Immature natural killer cell (primary cell): ENCODE measurements at regions not wholly inside any gene's neighbourhood (a gene's known extent, or its start where the extent isn't known, plus 50 kb on each side); places are given as distances from the start of the nearest gene placed in this dataset.

Source experiments
- DNase-seq, 3 donors: peaks; one replicate each; pipeline ENCODE4 v3.0.0; 2022; ENCODE audit warnings: mixed read lengths in 1 of 3
- H3K27ac Mint-ChIP-seq, 6 donors: one replicate each; pipeline ENCODE4 v1.8.0; 2020; ENCODE audit warnings: mixed read lengths in 6 of 6, mild to moderate bottlenecking in 5 of 6, inconsistent platforms in 4 of 6, moderate library complexity in 3 of 6
- H3K27me3 Mint-ChIP-seq, 3 donors: one replicate each; pipeline ENCODE4 v1.8.0; 2020 to 2021; ENCODE audit warnings: low read depth in 3 of 3, mild to moderate bottlenecking in 3 of 3, mixed read lengths in 3 of 3, moderate library complexity in 3 of 3, inconsistent platforms in 1 of 3
- H3K36me3 Mint-ChIP-seq, 3 donors: one replicate each; pipeline ENCODE4 v1.8.0; 2020; ENCODE audit warnings: mixed read lengths in 3 of 3, inconsistent platforms in 2 of 3, mild to moderate bottlenecking in 2 of 3
- H3K4me1 Mint-ChIP-seq, 2 donors: one replicate each; pipeline ENCODE4 v1.8.0; 2020; ENCODE audit warnings: inconsistent platforms in 2 of 2, mild to moderate bottlenecking in 2 of 2, mixed read lengths in 2 of 2, moderate library complexity in 1 of 2
- H3K4me3 Mint-ChIP-seq, 5 donors: one replicate each; pipeline ENCODE4 v1.8.0; 2020; ENCODE audit warnings: mild to moderate bottlenecking in 5 of 5, mixed read lengths in 5 of 5, inconsistent platforms in 3 of 5, moderate library complexity in 3 of 5
- H3K9me3 Mint-ChIP-seq, 6 donors: one replicate each; pipeline ENCODE4 v1.8.0; 2020; ENCODE audit warnings: mild to moderate bottlenecking in 6 of 6, mixed read lengths in 6 of 6, inconsistent platforms in 4 of 6, moderate library complexity in 3 of 6

DNA sequence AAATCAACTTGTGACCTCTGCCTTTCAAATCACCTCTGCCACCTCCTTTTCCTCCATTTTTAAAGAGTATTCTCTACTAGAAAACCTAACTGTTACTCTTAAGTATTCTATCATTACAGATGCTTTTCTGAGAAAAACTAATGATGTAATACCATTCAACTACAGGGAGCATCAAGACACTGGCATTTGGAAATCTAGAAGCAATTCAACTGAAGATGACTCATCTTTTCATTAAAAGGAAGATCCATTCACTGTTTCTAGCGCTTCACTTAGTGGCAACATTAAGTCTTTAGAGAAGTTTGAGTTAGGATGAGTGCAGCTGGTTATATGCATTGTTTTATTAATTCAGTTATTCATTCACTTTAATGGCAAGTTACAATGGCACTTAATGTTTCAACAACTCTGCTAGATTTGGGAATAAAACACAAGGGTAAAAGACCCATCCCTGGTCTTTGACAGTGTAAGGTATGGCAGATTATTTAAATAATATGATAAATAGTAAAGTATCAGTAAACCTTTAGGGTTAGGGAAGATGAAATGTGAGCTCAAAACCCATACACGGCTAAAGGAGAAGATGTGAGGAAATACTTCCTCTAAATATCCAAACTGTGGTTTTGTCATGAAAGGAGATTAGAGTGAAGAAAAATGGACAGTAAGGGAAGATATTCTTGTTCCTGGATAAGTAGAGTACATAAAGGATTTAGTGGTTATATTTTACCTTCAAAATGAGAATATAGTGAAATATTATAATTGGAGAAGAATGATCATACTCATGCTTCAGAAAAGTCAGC lies 61.7 kb downstream of the KCNJ2 start:
- Mint-ChIP-seq H3K27me3 (peaks cover 0 to 2% (median 0%) of the 10 kb centered on the region in 3 donors), H3K36me3 (no peaks in the 10 kb centered on the region), H3K4me3 (no peak overlapping the region), H3K9me3 (peaks cover 0 to 31% (median 3%) of the 10 kb centered on the region in 6 donors), H3K4me1 (no peaks in the 10 kb centered on the region), H3K27ac (no peak overlapping the region)
- no peak for DNase-seq

DNA sequence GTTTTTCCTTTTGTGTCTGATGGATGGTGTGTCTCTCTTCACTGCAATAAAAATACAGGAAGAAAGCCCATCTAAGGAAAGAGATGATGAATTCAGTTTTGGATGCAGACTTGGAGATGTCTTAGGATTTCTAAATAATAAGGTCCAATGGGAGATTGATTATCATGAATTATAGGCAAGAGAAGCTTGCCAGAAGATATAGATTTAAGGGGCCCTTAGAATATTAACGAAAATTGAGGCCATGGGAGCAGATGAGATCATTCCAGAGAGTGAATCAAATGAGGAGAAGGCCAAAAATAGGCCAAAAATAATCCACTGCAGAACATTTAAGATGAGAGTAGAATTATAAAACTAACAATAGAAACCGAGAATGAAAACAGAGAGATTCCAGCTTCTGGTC lies 63.1 kb downstream of the KCNJ2 start:
- Mint-ChIP-seq H3K9me3 (peaks cover 3 to 30% (median 6%) of the 10 kb centered on the region in 6 donors), H3K4me1 (no peaks in the 10 kb centered on the region), H3K27ac (no peak overlapping the region), H3K27me3 (peaks cover 0 to 2% (median 0%) of the 10 kb centered on the region in 3 donors), H3K4me3 (no peak overlapping the region), H3K36me3 (no peaks in the 10 kb centered on the region)
- no peak for DNase-seq

DNA sequence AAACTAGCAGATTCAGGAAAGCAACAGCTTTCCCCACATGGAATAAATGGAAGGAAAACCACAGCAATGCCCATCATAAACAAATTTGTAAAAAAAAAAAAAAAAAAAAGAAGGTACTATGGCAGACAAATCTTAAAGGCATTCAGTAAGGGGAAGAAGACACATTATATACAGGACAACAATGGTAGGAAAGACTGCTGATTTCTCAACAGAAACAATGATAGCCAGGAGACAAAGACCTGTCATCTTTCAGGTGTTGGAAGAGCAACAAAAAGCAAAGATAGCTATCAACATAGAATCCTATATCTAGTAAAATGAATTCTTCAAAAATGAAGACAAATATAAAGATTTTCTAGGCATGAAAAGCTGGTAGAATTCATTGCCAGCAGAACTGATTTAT lies 65.9 kb downstream of the KCNJ2 start:
- Mint-ChIP-seq H3K4me3 (no peak overlapping the region), H3K4me1 (no peaks in the 10 kb centered on the region), H3K36me3 (no peaks in the 10 kb centered on the region), H3K9me3 (peaks cover 0 to 30% (median 6%) of the 10 kb centered on the region in 6 donors), H3K27me3 (peaks cover 0 to 2% (median 0%) of the 10 kb centered on the region in 3 donors), H3K27ac (no peak overlapping the region)
- no peak for DNase-seq

DNA sequence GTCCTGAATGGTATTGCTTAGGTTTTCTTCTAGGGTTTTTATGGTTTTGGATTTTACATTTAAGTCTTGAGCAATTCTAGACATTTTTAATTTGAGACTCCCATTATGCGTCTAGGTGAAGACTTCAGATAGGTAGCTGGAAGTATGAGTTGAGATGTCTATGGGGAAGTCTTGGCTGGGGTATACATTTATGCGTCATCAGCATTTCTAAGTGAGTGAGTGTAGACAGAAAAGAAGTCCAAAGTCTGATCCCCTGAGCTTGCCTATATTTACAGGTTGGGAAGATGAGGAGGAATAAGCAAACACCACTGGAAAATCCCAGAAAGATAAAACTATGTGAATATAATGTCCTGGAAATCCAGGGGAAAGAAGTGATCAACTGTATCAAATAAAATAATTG lies 68.9 kb downstream of the KCNJ2 start:
- H3K4me1 Mint-ChIP-seq, result no peaks in the 10 kb centered on the region
- H3K36me3 Mint-ChIP-seq, result no peaks in the 10 kb centered on the region
- no peak overlapping the region for H3K4me3 Mint-ChIP-seq
- no peak for DNase-seq
- peaks cover 0 to 15% (median 6%) of the 10 kb centered on the region in 6 donors for H3K9me3 Mint-ChIP-seq
- no peak overlapping the region for H3K27ac Mint-ChIP-seq
- no peaks in the 10 kb centered on the region for H3K27me3 Mint-ChIP-seq

DNA sequence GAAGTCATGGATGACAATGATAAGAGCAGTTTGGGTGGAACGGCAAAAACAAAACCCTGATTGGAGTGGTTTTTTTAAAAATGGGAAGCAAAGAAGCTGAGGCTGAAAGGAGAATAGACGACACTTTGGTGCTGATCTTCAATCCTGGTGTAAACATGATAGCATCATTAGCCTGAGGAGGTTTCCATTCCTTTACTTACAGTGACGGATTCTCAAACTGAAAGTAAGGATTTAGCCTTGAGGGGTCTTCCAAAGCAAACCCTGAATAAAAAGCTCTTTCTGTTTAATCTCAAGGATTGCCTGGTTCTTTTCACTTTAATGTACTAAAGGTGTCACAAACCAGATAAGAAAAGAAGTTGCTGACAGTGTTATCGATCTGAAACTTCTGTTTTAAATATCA lies 69.3 kb downstream of the KCNJ2 start:
- no peaks in the 10 kb centered on the region for H3K36me3 Mint-ChIP-seq
- H3K9me3 Mint-ChIP-seq, result peaks cover 0 to 17% (median 6%) of the 10 kb centered on the region in 6 donors
- no peaks in the 10 kb centered on the region for H3K4me1 Mint-ChIP-seq
- no peak overlapping the region for H3K27ac Mint-ChIP-seq
- DNase-seq, result no peak
- H3K4me3 Mint-ChIP-seq, result no peak overlapping the region
- no peaks in the 10 kb centered on the region for H3K27me3 Mint-ChIP-seq

DNA sequence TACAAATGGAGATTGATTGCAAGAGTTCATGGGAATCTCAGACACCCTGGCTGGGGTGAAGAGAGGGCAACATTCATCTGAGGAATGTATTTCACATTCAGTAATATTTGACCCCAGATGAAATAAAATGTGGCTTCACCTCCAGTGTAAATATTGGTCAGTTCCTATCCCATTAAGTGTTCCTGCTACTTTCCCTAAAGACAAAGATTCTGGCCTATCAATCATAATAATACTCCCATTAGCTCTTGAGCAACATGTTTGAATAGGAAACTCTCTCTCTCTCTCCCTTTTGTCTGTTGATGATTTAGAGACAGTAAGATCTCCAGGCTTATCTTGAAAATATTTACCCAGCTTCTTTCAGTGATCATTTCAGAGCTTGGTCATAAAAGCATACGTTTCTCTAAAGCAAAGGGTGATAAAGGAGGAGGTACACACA lies 70.1 kb downstream of the KCNJ2 start:
- Mint-ChIP-seq H3K36me3 (no peaks in the 10 kb centered on the region), H3K4me3 (no peak overlapping the region), H3K9me3 (peaks cover 0 to 19% (median 5%) of the 10 kb centered on the region in 6 donors), H3K27me3 (no peaks in the 10 kb centered on the region), H3K27ac (no peak overlapping the region), H3K4me1 (no peaks in the 10 kb centered on the region)
- DNase-seq, result no peak

DNA sequence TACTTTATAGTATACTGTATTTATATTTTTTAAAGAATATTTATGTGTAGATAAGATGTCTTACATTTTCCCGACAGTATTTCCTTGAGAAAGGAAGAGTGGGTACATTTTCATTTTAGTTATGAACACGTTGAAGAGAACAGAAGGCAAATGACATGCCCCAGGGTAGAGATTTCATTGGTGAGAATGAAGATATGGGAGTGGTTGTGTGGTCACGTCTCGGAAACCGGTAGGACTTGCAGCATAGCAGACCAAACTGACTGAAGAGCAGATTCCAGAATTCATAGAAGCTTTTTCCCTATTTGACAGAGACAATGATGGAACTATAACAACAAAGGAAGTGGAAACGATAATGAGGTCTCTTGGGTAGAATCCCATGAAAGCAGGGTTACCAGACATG lies 71.7 kb downstream of the KCNJ2 start:
- Mint-ChIP-seq H3K9me3 (peaks cover 0 to 19% (median 5%) of the 10 kb centered on the region in 6 donors), H3K27me3 (no peaks in the 10 kb centered on the region), H3K4me1 (no peaks in the 10 kb centered on the region), H3K27ac (no peak overlapping the region), H3K4me3 (no peak overlapping the region), H3K36me3 (no peaks in the 10 kb centered on the region)
- DNase-seq, result no peak

DNA sequence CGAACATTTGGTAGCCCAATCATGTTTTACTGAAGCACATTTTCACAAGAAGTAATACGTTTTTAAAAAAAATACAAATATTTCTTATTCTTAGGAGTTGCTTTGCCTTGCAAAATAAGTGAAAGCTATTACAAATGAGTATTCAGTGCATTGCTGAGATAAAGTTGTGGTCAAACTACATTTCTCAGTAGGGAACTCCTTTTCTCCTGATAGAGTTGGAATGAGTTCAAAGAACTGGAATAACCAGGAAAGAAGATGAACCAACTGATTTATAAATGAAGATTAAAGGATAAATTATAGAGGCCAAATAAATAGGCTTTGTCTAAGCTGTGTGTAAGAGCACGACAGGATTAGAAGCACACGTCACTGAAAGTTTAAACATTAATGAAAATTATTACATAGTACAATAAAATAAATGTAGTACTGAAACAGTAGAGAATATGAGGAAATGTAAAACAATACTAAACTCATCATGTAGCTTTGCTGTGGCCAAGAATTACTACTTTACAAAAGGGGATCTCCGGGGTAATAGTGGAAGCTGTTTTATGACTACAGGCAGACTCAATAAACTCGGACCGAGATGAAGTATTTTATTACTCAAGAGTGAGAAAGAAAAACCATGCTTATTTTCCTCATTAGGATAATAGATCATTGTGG lies 73.6 kb downstream of the KCNJ2 start:
- DNase-seq, result no peak
- no peaks in the 10 kb centered on the region for H3K4me1 Mint-ChIP-seq
- no peaks in the 10 kb centered on the region for H3K36me3 Mint-ChIP-seq
- H3K9me3 Mint-ChIP-seq, result peaks cover 0 to 15% (median 4%) of the 10 kb centered on the region in 6 donors
- no peak overlapping the region for H3K27ac Mint-ChIP-seq
- H3K27me3 Mint-ChIP-seq, result peaks cover 0 to under 1% (median 0%) of the 10 kb centered on the region in 3 donors
- no peak overlapping the region for H3K4me3 Mint-ChIP-seq

DNA sequence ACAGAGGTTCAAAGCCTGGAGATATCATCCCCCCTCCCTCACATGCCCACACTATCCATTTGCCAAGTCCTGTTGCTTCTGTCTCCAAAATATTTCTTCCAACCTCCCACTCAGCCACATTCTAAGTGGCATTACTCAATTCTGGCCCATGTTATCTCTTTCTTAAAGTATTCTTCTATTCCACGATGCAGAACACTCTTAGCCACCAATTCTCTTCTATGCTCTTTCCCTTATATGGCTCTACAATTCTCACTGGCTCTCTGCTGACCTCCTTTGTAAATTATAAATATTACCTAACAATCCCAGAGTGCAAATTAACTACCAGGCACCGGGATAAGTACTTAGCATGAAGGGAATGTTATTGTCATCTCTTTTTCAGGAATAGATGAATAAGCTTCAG lies 82.4 kb downstream of the KCNJ2 start:
- H3K4me3 Mint-ChIP-seq, result no peak overlapping the region
- H3K36me3 Mint-ChIP-seq, result no peaks in the 10 kb centered on the region
- DNase-seq, result no peak
- peaks cover 0 to 2% (median 0%) of the 10 kb centered on the region in 3 donors for H3K27me3 Mint-ChIP-seq
- no peaks in the 10 kb centered on the region for H3K4me1 Mint-ChIP-seq
- no peak overlapping the region for H3K27ac Mint-ChIP-seq
- peaks cover 0 to 6% (median 1%) of the 10 kb centered on the region in 6 donors for H3K9me3 Mint-ChIP-seq

DNA sequence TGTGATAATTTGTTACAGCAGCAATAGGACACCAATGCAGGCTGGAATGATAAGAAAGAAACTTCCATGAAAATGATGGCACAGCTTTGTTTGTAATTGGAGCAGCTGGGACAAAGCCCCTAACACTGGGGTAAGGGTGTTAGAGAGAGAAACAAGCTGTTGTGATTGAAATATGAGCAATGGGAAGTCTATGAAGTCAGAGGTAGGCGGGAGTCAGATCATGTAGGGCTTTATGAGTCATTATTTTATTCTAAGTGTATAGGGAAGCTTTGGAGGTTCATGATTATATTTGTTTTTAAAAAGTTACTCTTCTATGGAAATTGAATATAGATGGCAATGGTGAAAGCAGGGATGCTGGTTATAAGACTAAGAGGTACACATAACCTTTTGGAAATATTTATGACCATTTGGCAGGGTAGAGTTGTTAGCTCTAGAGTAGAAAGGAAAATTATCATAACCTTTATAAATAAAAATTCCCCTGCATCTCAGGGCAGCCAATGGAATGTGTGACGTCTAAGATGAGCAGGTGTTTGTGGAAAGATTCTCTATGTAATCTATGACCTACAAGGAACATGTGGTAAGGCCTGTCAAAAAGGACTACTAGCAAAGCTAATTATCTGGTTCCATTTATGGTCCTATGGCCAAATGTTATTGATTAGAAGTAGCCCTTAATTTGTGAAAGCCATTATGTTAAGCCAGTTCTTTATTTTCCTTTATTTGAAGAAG lies 85.6 kb downstream of the KCNJ2 start:
- no peaks in the 10 kb centered on the region for H3K4me1 Mint-ChIP-seq
- H3K27me3 Mint-ChIP-seq, result no peaks in the 10 kb centered on the region
- H3K36me3 Mint-ChIP-seq, result no peaks in the 10 kb centered on the region
- H3K4me3 Mint-ChIP-seq, result no peak overlapping the region
- H3K9me3 Mint-ChIP-seq, result peaks cover 0 to 5% (median under 1%) of the 10 kb centered on the region in 6 donors
- no peak overlapping the region for H3K27ac Mint-ChIP-seq
- no peak for DNase-seq

DNA sequence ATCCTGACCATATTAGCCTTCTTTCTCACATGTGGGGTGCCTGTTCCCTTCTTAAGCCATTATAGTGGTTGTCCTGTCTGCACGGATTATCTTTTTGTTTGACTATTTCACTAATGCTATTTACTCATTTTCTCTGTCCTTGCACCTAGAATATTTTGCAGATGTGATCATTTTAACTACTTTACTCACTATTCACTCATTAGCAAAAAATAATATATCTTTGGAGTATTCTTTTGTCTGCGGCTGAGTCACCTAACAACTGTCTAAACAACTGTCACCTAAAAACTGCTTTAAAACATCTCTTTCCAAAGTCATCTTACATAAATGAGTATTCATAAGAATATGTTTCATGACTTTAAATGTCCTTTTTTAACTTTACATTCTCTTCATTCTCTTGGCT lies 87.4 kb downstream of the KCNJ2 start:
- Mint-ChIP-seq H3K27me3 (no peaks in the 10 kb centered on the region), H3K4me1 (no peaks in the 10 kb centered on the region), H3K27ac (no peak overlapping the region), H3K9me3 (peaks cover 0 to 5% (median 0%) of the 10 kb centered on the region in 6 donors), H3K36me3 (no peaks in the 10 kb centered on the region), H3K4me3 (no peak overlapping the region)
- no peak for DNase-seq

DNA sequence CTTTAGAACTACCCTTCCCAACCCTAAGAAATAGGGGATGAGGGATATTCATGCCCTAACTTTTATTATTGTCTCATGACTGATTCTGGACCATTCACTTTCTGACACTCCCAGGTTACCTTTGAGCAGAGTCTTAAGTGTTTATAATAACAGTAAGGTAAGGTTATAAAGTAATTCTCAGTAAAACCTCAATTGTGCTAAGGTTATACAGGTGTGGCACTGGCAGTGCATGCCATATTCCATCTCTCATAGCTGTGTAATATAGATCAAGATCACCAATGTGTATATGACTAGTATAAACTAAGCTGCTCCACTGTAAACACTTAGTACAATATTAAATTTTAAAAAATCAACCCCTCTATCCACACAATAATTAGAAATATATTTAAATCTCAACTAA lies 89.1 kb downstream of the KCNJ2 start:
- H3K27me3 Mint-ChIP-seq, result no peaks in the 10 kb centered on the region
- peaks cover 0 to 5% (median 0%) of the 10 kb centered on the region in 6 donors for H3K9me3 Mint-ChIP-seq

DNA sequence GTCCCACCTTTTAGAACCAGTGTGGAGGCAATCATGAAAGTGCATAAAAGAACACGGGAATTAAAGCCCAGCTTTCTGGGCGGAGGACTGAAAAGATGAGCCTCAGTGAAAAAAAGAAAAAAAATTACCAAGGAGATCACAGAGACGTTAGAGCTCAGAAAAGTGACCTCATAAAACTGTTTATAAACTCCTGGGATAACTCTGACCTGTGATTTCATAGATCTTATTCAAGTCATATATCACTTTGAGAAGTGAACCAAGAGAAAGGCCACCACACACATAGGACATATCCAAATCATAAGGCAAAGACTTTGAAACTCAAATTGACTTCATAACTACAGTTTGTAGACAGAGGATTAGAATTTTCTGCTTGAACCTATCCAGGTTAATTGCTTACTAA lies 90.1 kb downstream of the KCNJ2 start:
- H3K27me3 Mint-ChIP-seq, result peaks cover 0 to 3% (median under 1%) of the 10 kb centered on the region in 3 donors
- H3K9me3 Mint-ChIP-seq, result peaks cover 0 to 5% (median 0%) of the 10 kb centered on the region in 6 donors
- H3K27ac Mint-ChIP-seq, result no peak overlapping the region
- H3K4me1 Mint-ChIP-seq, result no peaks in the 10 kb centered on the region
- H3K4me3 Mint-ChIP-seq, result no peak overlapping the region
- H3K36me3 Mint-ChIP-seq, result no peaks in the 10 kb centered on the region
- DNase-seq, result no peak

More for the DNA sequence above, 89.1 kb downstream of the KCNJ2 start:
- Mint-ChIP-seq H3K36me3 (no peaks in the 10 kb centered on the region), H3K4me1 (no peaks in the 10 kb centered on the region), H3K27ac (no peak overlapping the region), H3K4me3 (no peak overlapping the region)
- no peak for DNase-seq

DNA sequence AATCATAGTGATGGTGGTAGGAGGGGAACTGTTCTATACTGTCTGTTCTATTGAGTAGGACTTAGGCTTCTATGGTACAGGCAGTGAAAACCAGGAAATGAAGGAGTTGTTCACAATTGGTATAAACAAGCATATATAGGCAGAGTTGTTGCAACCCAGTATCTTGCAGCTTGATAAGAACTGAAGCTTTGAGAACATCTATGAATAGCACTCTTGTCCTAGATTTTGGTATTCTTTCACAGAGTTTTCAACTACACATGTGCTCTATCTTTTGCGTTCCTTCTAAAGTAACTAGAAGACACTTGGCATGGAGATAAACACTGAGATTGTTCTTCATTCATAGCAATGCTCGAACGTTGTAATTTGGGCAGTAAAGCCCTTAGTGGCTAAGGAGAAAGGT lies 91.8 kb downstream of the KCNJ2 start:
- Mint-ChIP-seq H3K36me3 (no peaks in the 10 kb centered on the region), H3K4me3 (no peak overlapping the region), H3K27me3 (peaks cover 0 to 3% (median 2%) of the 10 kb centered on the region in 3 donors), H3K4me1 (no peaks in the 10 kb centered on the region), H3K9me3 (peaks cover 0 to 5% (median under 1%) of the 10 kb centered on the region in 6 donors), H3K27ac (no peak overlapping the region)
- DNase-seq, result no peak
